Mesothelial cell of epicardium (in vitro differentiated cells): ENCODE measurements at regions not wholly inside any gene's neighbourhood (a gene's known extent, or its start where the extent isn't known, plus 50 kb on each side); places are given as distances from the start of the nearest gene placed in this dataset.
"Not testable (repeated sequence)": the region's sequence is repeated elsewhere in the genome, so short reads cannot be mapped to it uniquely, and the experiment has no call there.

ENCODE experiments used
- DNase-seq, 2 experiments: peaks; one replicate each; pipeline ENCODE4 v3.0.0; 2021; ENCODE audit warnings: low spot score in 2 of 2; ENCODE audit not compliant: unreplicated experiment in 2 of 2
- H3K27ac Mint-ChIP-seq: 2 replicates; pipeline ENCODE4 v1.8.0; 2021; ENCODE audit warnings: mixed read lengths
- H3K27me3 Mint-ChIP-seq: 2 replicates; pipeline ENCODE4 v1.8.0; 2021; ENCODE audit warnings: low read depth, mixed read lengths
- H3K36me3 Mint-ChIP-seq: 2 replicates; pipeline ENCODE4 v1.8.0; 2021; ENCODE audit warnings: mixed read lengths
- H3K4me1 Mint-ChIP-seq: 2 replicates; pipeline ENCODE4 v1.8.0; 2021; ENCODE audit warnings: mixed read lengths
- H3K4me3 Mint-ChIP-seq: 2 replicates; pipeline ENCODE4 v1.8.0; 2021; ENCODE audit warnings: mild to moderate bottlenecking, moderate library complexity, mixed read lengths
- H3K9me3 Mint-ChIP-seq: 2 replicates; pipeline ENCODE4 v1.8.0; 2021; ENCODE audit warnings: mixed read lengths
- TF ChIP-seq, protein P1 (sequence below): fragments of 200-600 bp; sonication (generic); IDR thresholded peaks from one replicate; pipeline ENCODE4 v1.5.0; 2021; ENCODE audit warnings: antibody characterized with exemption; ENCODE audit not compliant: unreplicated experiment

DNA sequence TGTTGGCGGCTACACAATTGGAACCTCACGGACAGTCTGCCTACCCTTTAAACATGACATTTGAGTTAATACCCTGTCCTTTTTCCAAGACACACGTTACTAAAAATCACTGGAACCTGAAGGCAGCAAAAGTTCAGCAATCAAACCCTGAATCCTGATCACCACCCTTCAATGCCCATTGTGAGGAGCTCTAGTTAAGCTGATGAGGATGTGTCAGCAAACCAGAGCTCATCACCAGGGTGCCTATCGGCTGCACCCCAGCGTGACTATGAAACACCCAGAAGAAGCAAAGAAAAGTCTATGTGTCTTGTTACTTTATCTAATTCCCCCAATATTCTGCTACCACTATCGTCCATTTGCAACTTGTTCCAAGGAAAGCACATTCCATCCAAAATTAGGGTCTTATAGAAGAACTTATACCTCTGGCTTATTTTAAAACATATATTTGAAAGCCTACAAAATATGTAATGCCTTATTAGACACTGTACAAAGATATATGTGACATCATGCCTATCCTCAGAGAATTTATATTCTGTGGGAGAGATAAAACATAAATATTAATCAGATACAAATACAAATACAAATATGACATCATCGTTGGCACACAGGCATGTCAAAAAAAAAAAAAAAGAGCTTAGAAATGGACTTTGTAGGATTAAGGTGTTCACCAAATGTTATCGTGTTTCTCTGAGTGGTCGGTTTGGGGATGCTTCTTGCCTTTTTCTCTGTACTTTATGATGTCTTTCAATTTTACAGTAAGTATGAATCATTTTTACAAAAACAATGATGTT lies 219.7 kb upstream of the SETMAR start:
- TF ChIP-seq, protein P1, sequence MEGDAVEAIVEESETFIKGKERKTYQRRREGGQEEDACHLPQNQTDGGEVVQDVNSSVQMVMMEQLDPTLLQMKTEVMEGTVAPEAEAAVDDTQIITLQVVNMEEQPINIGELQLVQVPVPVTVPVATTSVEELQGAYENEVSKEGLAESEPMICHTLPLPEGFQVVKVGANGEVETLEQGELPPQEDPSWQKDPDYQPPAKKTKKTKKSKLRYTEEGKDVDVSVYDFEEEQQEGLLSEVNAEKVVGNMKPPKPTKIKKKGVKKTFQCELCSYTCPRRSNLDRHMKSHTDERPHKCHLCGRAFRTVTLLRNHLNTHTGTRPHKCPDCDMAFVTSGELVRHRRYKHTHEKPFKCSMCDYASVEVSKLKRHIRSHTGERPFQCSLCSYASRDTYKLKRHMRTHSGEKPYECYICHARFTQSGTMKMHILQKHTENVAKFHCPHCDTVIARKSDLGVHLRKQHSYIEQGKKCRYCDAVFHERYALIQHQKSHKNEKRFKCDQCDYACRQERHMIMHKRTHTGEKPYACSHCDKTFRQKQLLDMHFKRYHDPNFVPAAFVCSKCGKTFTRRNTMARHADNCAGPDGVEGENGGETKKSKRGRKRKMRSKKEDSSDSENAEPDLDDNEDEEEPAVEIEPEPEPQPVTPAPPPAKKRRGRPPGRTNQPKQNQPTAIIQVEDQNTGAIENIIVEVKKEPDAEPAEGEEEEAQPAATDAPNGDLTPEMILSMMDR, result no peak
- H3K27me3 Mint-ChIP-seq, result peaks cover 3% of the 10 kb centered on the region
- H3K4me1 Mint-ChIP-seq, result peaks cover 9% of the 10 kb centered on the region
- H3K9me3 Mint-ChIP-seq, result no peaks in the 10 kb centered on the region
- H3K36me3 Mint-ChIP-seq, result no peaks in the 10 kb centered on the region
- H3K4me3 Mint-ChIP-seq, result no peak overlapping the region
- H3K27ac Mint-ChIP-seq, result no peak overlapping the region
- DNase-seq, result no peak

DNA sequence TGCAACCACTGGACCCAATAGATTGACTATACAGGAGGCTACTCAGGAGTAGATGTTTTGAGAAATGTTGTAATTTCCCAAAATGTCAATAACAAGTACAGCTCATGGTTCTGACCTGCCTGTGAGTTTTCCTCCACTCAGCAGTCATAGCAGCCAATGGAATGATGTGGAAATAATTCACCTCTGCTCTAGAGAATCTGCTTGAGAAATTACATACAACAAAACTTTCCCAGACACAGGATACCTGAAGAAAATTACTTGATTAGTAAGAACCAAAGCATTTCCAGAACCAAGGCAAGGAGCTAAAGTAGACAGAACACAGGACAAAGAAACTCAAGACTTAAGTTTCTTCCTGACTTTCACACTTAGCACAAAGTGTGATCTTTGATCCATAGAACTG lies 218.9 kb upstream of the SETMAR start:
- Mint-ChIP-seq H3K9me3 (no peaks in the 10 kb centered on the region), H3K27ac (no peak overlapping the region), H3K4me1 (peaks cover 9% of the 10 kb centered on the region), H3K36me3 (no peaks in the 10 kb centered on the region), H3K4me3 (no peak overlapping the region), H3K27me3 (peaks cover 3% of the 10 kb centered on the region)
- TF ChIP-seq, protein P1, result no peak
- DNase-seq, result no peak

DNA sequence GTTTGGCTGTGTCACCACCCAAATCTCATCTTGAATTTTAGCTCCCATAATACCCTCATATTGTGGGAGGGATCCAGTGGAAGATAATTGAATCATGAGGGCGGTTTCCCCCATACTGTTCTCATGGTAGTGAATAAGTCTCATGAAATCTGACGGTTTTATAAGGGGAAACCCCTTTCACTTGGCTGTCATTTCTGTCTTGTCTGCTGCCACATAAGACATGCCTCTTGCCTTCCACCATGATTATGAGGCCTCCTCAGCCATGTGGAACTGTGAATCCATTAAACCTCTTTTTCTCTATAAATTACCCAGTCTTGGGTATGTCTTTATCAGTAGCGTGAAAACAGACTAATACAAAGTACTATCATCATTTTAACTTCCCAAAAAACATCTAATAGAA lies 216.5 kb upstream of the SETMAR start:
- DNase-seq, H3K4me3 Mint-ChIP-seq, H3K9me3 Mint-ChIP-seq, H3K27me3 Mint-ChIP-seq, H3K27ac Mint-ChIP-seq, H3K4me1 Mint-ChIP-seq, H3K36me3 Mint-ChIP-seq: not testable (repeated sequence)

DNA sequence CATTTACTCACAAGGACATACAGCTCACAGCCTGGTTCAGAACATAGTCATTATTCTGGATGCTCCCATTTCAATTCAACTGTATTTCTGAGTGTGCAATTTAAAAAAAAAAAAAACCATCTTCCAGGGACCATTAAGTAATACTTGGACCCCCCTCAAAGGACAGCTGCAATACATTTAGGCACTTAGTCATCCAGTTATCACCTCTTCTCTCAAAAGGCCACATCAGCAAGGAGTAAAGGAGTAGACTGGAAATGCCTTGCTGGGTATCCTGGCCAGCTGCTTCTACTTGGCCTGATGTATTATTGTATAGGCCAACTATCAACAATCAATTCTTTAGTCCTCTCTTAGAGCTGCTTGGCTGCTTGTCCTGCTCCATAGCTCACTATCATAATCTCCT lies 211.4 kb upstream of the SETMAR start:
- Mint-ChIP-seq H3K4me1 (no peaks in the 10 kb centered on the region), H3K27ac (no peak overlapping the region), H3K9me3 (no peaks in the 10 kb centered on the region), H3K4me3 (no peak overlapping the region), H3K27me3 (no peaks in the 10 kb centered on the region), H3K36me3 (no peaks in the 10 kb centered on the region)
- DNase-seq, result no peak
- TF ChIP-seq, protein P1, result no peak

- peaks cover 24% of the 10 kb centered on the region for H3K9me3 Mint-ChIP-seq
- H3K27ac Mint-ChIP-seq, result no peak overlapping the region
- no peak overlapping the region for H3K4me3 Mint-ChIP-seq
- TF ChIP-seq, protein P1, result no peak
- no peaks in the 10 kb centered on the region for H3K4me1 Mint-ChIP-seq
- H3K27me3 Mint-ChIP-seq, result no peaks in the 10 kb centered on the region
- H3K36me3 Mint-ChIP-seq, result peaks cover 9% of the 10 kb centered on the region
- DNase-seq, result no peak
These were observed 205.4 kb upstream of the SETMAR start for GRCh38 chr3:4097801-4098200.

DNA sequence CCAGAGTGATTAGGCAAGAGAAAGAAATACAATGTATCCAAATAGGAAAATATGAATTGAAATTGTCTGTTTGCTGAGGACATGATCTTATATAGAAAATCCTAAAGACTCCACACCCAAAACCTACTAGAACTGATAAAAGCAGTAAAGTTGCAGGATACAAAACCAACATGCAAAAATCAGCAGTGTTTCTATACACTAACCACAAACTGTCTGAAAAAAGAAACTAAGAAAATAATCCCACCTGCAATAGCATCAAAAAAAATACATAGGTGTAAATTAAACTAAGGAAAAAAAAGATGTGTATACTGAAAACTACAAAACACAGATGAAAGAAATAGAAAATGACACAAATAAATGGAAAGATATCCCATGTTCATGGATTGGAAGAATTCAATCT lies 203.6 kb upstream of the SETMAR start:
- no peak for DNase-seq
- no peaks in the 10 kb centered on the region for H3K4me1 Mint-ChIP-seq
- H3K36me3 Mint-ChIP-seq, result peaks cover 9% of the 10 kb centered on the region
- no peak overlapping the region for H3K27ac Mint-ChIP-seq
- H3K27me3 Mint-ChIP-seq, result no peaks in the 10 kb centered on the region
- H3K4me3 Mint-ChIP-seq, result no peak overlapping the region
- TF ChIP-seq, protein P1, result no peak
- H3K9me3 Mint-ChIP-seq, result peaks cover 33% of the 10 kb centered on the region
